ENCODE measurements at regions not wholly inside any gene's neighbourhood (a gene's known extent, or its start where the extent isn't known, plus 50 kb on each side); places are given as distances from the start of the nearest gene placed in this dataset.

DNA sequence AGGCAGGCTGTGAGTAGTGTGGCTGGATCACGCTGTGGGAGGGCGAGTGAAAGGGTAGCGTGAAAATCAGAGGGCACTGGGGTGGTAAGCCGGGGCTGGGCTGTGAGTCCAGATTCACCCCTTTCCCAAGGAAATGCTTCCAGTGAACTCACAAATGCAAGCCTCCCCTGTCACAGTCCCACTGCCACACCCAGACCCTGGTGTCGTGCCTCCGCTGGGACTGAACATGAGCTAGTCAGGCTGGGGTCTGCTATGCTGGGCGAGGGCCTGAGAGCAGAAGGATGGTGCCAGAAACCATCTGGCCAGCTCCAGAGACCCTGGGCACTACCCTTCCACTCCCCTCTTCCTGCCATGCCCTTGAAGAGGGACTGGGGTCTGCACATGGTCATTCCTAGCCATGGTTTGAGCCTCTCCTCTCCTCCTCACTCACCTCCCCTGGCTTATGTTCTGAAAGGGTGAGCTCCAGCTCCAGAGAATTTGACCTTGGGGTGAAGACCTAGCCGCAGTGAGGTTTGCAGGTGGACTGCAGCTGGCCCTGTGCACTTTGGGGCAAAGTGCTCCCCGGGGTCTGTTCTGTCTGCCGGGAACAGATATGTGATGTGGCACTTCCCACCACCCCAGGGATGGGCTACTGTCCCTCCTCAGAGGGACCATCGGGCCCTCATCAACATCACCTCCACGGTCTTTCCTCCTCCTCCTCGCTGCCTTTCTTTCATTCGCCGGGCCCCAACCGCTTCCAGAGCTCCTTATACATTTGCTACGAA, 365.6 kb downstream of the RPS6KC1 start:
- TF ChIP-seq, protein P1, sequence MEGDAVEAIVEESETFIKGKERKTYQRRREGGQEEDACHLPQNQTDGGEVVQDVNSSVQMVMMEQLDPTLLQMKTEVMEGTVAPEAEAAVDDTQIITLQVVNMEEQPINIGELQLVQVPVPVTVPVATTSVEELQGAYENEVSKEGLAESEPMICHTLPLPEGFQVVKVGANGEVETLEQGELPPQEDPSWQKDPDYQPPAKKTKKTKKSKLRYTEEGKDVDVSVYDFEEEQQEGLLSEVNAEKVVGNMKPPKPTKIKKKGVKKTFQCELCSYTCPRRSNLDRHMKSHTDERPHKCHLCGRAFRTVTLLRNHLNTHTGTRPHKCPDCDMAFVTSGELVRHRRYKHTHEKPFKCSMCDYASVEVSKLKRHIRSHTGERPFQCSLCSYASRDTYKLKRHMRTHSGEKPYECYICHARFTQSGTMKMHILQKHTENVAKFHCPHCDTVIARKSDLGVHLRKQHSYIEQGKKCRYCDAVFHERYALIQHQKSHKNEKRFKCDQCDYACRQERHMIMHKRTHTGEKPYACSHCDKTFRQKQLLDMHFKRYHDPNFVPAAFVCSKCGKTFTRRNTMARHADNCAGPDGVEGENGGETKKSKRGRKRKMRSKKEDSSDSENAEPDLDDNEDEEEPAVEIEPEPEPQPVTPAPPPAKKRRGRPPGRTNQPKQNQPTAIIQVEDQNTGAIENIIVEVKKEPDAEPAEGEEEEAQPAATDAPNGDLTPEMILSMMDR (IDR thresholded peaks at IDR 0.05) = no peak
- TF ChIP-seq POLR2A (IDR thresholded peaks at IDR 0.05) = no peak
- no peak for TF ChIP-seq POLR2AphosphoS5 (IDR thresholded peaks at IDR 0.05)
